ENCODE measurements at regions not wholly inside any gene's neighbourhood (a gene's known extent, or its start where the extent isn't known, plus 50 kb on each side); places are given as distances from the start of the nearest gene placed in this dataset.

DNA sequence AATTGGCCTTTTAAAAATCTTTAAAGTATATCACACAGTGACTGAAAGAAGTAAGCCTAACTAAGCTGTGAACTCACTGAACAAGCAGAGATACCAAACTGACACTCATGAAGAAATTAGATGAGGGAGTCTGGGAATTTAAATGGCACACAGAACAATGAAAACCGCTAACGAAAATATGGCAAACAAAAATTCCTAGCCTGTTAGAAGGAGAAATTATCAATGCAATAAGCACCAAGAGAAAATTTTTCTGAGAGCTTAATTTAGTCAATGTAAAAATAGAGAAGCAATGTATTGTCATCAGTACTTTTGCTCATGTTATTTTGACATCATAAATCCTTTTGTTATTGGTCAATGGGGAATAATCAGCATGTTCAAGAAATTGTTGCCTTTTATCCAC lies 291.1 kb upstream of the PDZRN3 start:
- Histone ChIP-seq H3K36me3 (ENCODE audit: control insufficient read depth, insufficient read depth, low read length) (no peaks in the 10 kb centered on the region), H3K4me1 (ENCODE audit: control insufficient read depth, insufficient read depth, low read length) (no peaks in the 10 kb centered on the region), H3K27ac (ENCODE audit: low read length) (no peak overlapping the region), H3K27me3 (ENCODE audit: control insufficient read depth, insufficient read depth, low read length) (no peaks in the 10 kb centered on the region), H3K4me3 (ENCODE audit: low read length) (no peak overlapping the region), H3K9me3 (ENCODE audit: control insufficient read depth, low read depth, low read length) (no peaks in the 10 kb centered on the region)
- no peak for DNase-seq
- WGBS (ENCODE audit: insufficient coverage, low lambda C conversion rate): no CpG with 5 or more reads among the region's 2 CpGs

DNA sequence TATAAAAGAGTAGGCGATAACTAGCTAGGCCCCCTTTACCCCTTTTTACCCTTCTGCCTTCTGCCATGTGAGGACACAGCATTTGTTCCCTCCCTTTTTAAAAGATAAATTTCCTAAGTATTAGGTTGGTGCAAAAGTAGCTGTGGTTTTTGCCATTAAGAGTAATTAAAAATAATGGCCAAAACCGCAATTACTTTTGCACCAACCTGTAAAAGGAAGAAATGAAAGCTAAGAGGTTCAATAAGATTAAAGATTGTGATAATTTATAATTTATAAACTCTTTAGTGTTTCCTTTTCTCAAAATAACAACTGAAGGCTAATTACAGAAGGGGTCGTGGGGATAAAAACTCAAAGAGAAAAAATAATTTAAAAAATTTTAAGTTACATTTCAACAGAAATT lies 283.5 kb upstream of the PDZRN3 start:
- 100% methylated on average over 1 of the region's 3 CpGs for WGBS (ENCODE audit: insufficient coverage, low lambda C conversion rate)

DNA sequence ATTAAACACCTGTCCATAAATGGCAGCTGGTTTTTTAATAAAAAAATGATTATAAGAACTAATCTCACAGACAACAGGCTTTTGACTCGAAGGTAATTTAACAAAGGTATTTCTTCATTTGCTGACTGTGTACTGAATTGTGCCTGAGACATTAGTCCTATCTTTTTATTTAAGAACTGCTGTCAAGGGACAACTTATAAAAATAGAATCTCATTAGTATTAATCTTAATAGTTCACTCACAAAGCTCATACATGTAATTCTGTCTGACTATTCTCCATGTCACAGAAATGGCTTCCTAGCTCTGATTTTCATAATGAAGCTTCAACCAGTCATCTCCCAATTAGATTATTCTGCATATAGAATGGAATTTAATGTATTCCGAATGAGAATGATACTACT lies 276.9 kb upstream of the PDZRN3 start:
- Histone ChIP-seq H3K27ac (ENCODE audit: low read length) (no peak overlapping the region), H3K4me1 (ENCODE audit: control insufficient read depth, insufficient read depth, low read length) (no peaks in the 10 kb centered on the region), H3K27me3 (ENCODE audit: control insufficient read depth, insufficient read depth, low read length) (no peaks in the 10 kb centered on the region), H3K9me3 (ENCODE audit: control insufficient read depth, low read depth, low read length) (no peaks in the 10 kb centered on the region), H3K4me3 (ENCODE audit: low read length) (no peak overlapping the region), H3K36me3 (ENCODE audit: control insufficient read depth, insufficient read depth, low read length) (no peaks in the 10 kb centered on the region)
- no peak for DNase-seq
- 90% methylated on average over 2 of the region's 2 CpGs for WGBS (ENCODE audit: insufficient coverage, low lambda C conversion rate)

More for the DNA sequence above, 283.5 kb upstream of the PDZRN3 start:
- Histone ChIP-seq H3K4me3 (ENCODE audit: low read length) (no peak overlapping the region), H3K27me3 (ENCODE audit: control insufficient read depth, insufficient read depth, low read length) (no peaks in the 10 kb centered on the region), H3K9me3 (ENCODE audit: control insufficient read depth, low read depth, low read length) (no peaks in the 10 kb centered on the region), H3K4me1 (ENCODE audit: control insufficient read depth, insufficient read depth, low read length) (no peaks in the 10 kb centered on the region), H3K36me3 (ENCODE audit: control insufficient read depth, insufficient read depth, low read length) (no peaks in the 10 kb centered on the region), H3K27ac (ENCODE audit: low read length) (no peak overlapping the region)
- no peak for DNase-seq

DNA sequence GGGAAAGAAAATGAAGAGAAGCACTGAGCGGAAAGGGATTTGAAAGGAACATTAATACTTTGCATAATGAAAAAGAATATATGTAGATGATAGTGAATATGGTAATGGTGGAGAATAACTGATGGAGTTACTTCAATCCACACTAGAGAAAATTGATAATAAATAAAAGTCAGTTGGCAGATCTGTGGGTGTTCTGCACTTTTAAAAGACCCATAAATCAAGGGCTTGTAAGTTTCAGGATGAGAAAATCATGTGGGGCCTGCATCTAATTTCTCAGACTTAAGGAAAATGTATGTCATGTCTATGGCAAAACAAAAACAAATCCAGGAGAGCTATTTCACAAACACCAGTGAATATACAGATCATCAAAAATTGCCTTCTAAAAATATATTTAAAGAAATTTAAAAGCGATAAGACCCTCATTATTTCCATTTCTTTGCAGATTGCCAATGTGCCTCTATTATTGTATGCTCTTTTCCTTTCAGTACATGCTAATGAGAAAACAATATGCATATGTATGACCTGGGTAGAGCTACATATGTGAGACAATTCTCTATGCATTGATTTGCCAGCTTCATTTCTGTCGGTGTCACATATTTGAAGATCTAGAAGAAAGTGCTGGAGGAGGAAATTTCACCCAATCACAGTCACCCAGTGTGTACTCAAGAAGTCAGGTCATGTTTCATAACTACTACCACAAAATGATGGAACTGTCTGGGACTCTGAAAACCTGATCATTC lies 269.9 kb upstream of the PDZRN3 start:
- WGBS (ENCODE audit: insufficient coverage, low lambda C conversion rate): 100% methylated on average over 1 of the region's 3 CpGs
- Histone ChIP-seq H3K27me3 (ENCODE audit: control insufficient read depth, insufficient read depth, low read length) (no peaks in the 10 kb centered on the region), H3K36me3 (ENCODE audit: control insufficient read depth, insufficient read depth, low read length) (no peaks in the 10 kb centered on the region), H3K27ac (ENCODE audit: low read length) (no peak overlapping the region), H3K9me3 (ENCODE audit: control insufficient read depth, low read depth, low read length) (no peaks in the 10 kb centered on the region), H3K4me3 (ENCODE audit: low read length) (no peak overlapping the region), H3K4me1 (ENCODE audit: control insufficient read depth, insufficient read depth, low read length) (no peaks in the 10 kb centered on the region)
- DNase-seq: no peak

DNA sequence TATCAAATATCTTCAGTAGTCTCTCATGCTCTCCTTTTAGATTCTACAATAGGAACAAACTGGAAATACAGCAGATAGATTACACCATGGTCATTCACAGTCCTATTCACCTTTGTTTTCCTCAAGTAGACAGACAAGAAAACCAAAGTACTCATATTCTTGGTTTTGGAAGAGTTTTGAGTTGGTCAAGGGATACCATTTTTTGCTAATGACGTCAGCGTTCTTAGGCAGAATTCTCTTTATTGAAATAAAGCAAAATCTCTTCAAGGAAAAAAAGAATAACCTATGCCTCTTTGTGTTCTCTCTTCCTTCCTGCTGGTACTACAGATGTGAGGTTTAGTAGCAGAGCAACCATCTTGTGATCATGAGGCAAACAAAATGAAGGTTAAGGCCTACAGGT lies 268.3 kb upstream of the PDZRN3 start:
- no peaks in the 10 kb centered on the region for H3K4me1 ChIP-seq (ENCODE audit: control insufficient read depth, insufficient read depth, low read length)
- no peak overlapping the region for H3K4me3 ChIP-seq (ENCODE audit: low read length)
- no peak for DNase-seq
- H3K36me3 ChIP-seq (ENCODE audit: control insufficient read depth, insufficient read depth, low read length): no peaks in the 10 kb centered on the region
- WGBS (ENCODE audit: insufficient coverage, low lambda C conversion rate): no CpG with 5 or more reads among the region's 2 CpGs
- no peak overlapping the region for H3K27ac ChIP-seq (ENCODE audit: low read length)
- no peaks in the 10 kb centered on the region for H3K9me3 ChIP-seq (ENCODE audit: control insufficient read depth, low read depth, low read length)
- H3K27me3 ChIP-seq (ENCODE audit: control insufficient read depth, insufficient read depth, low read length): no peaks in the 10 kb centered on the region

DNA sequence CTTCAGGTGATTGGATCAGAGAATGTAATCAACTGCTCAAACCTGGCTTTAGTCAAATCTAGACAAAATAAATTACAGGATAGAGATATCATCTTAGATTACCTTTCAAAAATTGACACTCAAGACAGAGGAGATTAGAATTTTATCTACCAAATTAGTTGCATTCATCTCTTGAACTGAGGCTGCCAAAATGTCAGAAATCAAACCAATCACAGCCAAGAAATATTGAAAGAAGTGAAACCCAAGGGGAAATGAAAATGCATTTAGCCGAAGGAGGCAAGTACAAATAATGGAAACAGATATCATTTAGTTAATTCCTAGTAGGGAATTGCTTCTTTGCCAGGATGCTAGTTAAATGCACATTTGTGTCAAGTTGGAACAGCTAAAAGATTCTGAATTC lies 261.1 kb upstream of the PDZRN3 start:
- no peaks in the 10 kb centered on the region for H3K27me3 ChIP-seq (ENCODE audit: control insufficient read depth, insufficient read depth, low read length)
- no peak overlapping the region for H3K4me3 ChIP-seq (ENCODE audit: low read length)
- no peaks in the 10 kb centered on the region for H3K36me3 ChIP-seq (ENCODE audit: control insufficient read depth, insufficient read depth, low read length)
- H3K9me3 ChIP-seq (ENCODE audit: control insufficient read depth, low read depth, low read length): no peaks in the 10 kb centered on the region
- no peak overlapping the region for H3K27ac ChIP-seq (ENCODE audit: low read length)
- WGBS (ENCODE audit: insufficient coverage, low lambda C conversion rate): 100% methylated on average over 1 of the region's 1 CpG
- DNase-seq: no peak
- H3K4me1 ChIP-seq (ENCODE audit: control insufficient read depth, insufficient read depth, low read length): no peaks in the 10 kb centered on the region

DNA sequence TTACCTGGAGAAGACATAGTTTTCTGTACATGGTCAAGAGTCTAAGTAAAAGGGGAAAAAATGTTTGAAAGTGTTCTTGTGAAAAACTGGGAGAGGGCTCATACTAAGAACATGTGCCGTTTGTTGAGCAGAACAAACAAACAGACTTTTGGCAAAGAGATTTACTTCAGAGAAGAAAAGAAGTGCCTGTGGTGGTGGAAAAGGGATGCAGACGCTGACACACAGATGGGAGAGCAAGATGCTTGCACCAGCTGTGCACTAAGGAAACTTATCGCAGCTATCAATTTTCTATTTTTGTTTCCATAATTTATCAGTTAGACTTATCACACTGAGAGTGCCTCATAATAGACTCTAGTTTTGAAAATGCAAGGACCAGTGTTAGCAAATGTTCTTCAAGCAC lies 259.6 kb upstream of the PDZRN3 start:
- no peak overlapping the region for H3K4me3 ChIP-seq (ENCODE audit: low read length)
- WGBS (ENCODE audit: insufficient coverage, low lambda C conversion rate): 64% methylated on average over 1 of the region's 3 CpGs
- no peak overlapping the region for H3K27ac ChIP-seq (ENCODE audit: low read length)
- H3K27me3 ChIP-seq (ENCODE audit: control insufficient read depth, insufficient read depth, low read length): no peaks in the 10 kb centered on the region
- H3K9me3 ChIP-seq (ENCODE audit: control insufficient read depth, low read depth, low read length): no peaks in the 10 kb centered on the region
- no peaks in the 10 kb centered on the region for H3K36me3 ChIP-seq (ENCODE audit: control insufficient read depth, insufficient read depth, low read length)
- no peaks in the 10 kb centered on the region for H3K4me1 ChIP-seq (ENCODE audit: control insufficient read depth, insufficient read depth, low read length)
- no peak for DNase-seq

DNA sequence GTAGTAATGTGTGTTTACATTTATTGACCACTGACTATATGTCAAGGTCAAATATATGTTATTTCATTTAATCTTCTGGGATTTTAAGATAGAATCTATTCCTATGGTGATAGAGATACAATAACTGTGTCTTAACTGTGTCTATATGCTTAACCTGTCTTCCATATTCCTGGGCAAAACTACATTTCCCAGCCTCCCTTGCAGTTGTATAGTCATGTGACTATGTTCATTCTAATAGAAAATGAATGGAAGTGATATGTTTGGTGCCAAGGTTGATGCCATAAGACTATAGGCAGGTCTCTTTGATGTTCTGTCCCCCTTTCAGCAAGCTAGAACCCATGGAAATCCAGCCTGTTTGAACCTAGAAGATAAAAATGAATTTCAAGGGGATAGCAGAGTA lies 258.8 kb upstream of the PDZRN3 start:
- H3K27ac ChIP-seq (ENCODE audit: low read length): no peak overlapping the region
- no peak overlapping the region for H3K4me3 ChIP-seq (ENCODE audit: low read length)
- H3K27me3 ChIP-seq (ENCODE audit: control insufficient read depth, insufficient read depth, low read length): no peaks in the 10 kb centered on the region
- H3K4me1 ChIP-seq (ENCODE audit: control insufficient read depth, insufficient read depth, low read length): no peaks in the 10 kb centered on the region
- no peaks in the 10 kb centered on the region for H3K9me3 ChIP-seq (ENCODE audit: control insufficient read depth, low read depth, low read length)
- DNase-seq: no peak
- H3K36me3 ChIP-seq (ENCODE audit: control insufficient read depth, insufficient read depth, low read length): no peaks in the 10 kb centered on the region

DNA sequence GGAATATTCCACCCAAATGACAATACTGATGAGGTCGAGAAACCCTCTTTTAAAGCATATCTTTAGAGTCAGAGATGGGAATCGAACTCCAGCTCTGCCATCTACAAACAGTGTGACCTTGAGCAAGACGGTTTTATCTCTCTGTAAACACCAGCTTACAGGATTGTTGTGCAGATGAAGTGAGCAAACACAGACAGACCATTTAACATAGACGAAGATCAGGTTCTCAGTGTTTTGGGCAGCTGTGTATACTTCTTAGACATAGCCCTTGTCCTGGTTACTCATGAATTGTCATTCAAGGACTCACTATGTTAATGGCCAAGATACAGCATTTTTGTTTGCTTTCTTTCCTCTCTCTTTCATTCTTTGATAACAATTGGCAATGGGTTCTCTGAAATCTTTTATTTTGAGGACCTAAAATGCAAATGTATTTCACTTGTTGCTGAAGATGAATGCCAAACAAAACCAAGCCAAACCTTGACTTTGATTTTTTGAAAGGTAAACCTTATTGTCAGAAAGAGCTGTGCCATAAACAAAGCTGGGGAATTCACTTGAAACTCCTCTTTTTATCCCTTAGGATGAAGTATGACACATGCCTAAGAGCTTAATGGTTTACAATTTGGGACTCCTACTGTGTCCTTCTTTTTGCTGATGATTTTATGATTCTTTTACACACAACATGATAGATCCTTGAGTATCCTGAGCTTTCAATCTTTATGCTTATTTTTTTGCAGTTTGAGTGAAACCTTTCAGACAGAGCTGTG lies 250.0 kb upstream of the PDZRN3 start:
- no peaks in the 10 kb centered on the region for H3K36me3 ChIP-seq (ENCODE audit: control insufficient read depth, insufficient read depth, low read length)
- H3K27ac ChIP-seq (ENCODE audit: low read length): no peak overlapping the region
- no CpG with 5 or more reads among the region's 4 CpGs for WGBS (ENCODE audit: insufficient coverage, low lambda C conversion rate)
- no peaks in the 10 kb centered on the region for H3K27me3 ChIP-seq (ENCODE audit: control insufficient read depth, insufficient read depth, low read length)
- H3K9me3 ChIP-seq (ENCODE audit: control insufficient read depth, low read depth, low read length): no peaks in the 10 kb centered on the region
- H3K4me1 ChIP-seq (ENCODE audit: control insufficient read depth, insufficient read depth, low read length): no peaks in the 10 kb centered on the region
- DNase-seq: no peak
- H3K4me3 ChIP-seq (ENCODE audit: low read length): no peak overlapping the region

DNA sequence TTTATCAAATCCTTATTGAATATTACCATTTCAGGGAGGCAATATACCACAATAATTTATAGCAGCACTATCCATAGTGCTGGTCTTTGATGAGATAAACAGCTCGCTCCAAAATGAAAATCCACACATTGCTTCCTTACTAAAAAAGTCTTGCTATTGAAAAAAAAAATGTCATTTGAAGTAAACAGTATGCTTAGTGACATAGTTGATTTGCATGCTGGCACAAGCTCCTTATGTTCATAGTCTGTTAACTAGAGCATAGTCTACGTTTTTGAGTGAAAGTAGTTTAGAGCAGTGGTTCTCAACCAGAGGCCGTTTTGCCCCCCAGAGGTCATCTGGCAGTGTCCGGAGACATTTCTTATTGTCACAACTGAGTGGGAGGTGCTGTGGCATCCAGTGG lies 249.4 kb upstream of the PDZRN3 start:
- WGBS (ENCODE audit: insufficient coverage, low lambda C conversion rate): no CpG with 5 or more reads among the region's 4 CpGs
- H3K4me3 ChIP-seq (ENCODE audit: low read length): no peak overlapping the region
- no peaks in the 10 kb centered on the region for H3K36me3 ChIP-seq (ENCODE audit: control insufficient read depth, insufficient read depth, low read length)
- H3K4me1 ChIP-seq (ENCODE audit: control insufficient read depth, insufficient read depth, low read length): no peaks in the 10 kb centered on the region
- H3K27me3 ChIP-seq (ENCODE audit: control insufficient read depth, insufficient read depth, low read length): no peaks in the 10 kb centered on the region
- no peaks in the 10 kb centered on the region for H3K9me3 ChIP-seq (ENCODE audit: control insufficient read depth, low read depth, low read length)
- no peak for DNase-seq
- H3K27ac ChIP-seq (ENCODE audit: low read length): no peak overlapping the region
